ENCODE measurements at regions not wholly inside any gene's neighbourhood (a gene's known extent, or its start where the extent isn't known, plus 50 kb on each side); places are given as distances from the start of the nearest gene placed in this dataset.

DNA sequence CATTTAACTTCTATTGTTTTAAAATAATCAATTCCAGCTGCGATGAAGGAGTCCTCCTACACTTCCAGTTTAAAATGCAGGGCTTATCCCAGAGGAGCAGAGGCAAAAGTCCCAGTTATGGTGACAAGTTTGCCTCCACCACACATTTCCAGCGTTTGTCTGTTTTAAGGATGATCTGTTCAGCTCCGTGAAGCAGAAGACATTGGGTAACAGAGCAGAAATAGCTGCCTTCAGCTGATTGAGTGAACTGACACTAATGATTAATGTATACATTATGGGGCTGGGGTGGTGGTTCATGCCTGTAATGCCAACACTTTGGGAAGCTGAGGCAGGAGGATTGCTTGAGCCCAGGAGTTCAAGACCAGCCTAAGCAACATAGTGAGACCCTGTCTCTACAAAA lies 127.6 kb downstream of the HSD17B3 start:
- no peak overlapping the region for H3K4me3 ChIP-seq (ENCODE audit: low read length)
- no peaks in the 10 kb centered on the region for H3K36me3 ChIP-seq (ENCODE audit: insufficient read depth, low read length)
- no peaks in the 10 kb centered on the region for H3K9me3 ChIP-seq (ENCODE audit: low read length)
- H3F3A ChIP-seq (ENCODE audit: insufficient read depth, low read length, poor library complexity, severe bottlenecking) = no peaks in the 10 kb centered on the region
- H3K9ac ChIP-seq (ENCODE audit: low read length) = no peak overlapping the region
- TF ChIP-seq EP300 (conservative IDR thresholded peaks at IDR 0.05; ENCODE audit: poor library complexity, severe bottlenecking) = peak; percentile 33
- TF ChIP-seq EZH2 (IDR thresholded peaks at IDR 0.05; ENCODE audit: borderline replicate concordance, insufficient read depth, low read length, poor library complexity, severe bottlenecking) = no peak
- H3K27me3 ChIP-seq (ENCODE audit: insufficient read depth, low read depth, low read length) = no peaks in the 10 kb centered on the region
- H3K4me2 ChIP-seq (ENCODE audit: low read length) = no peak overlapping the region
- H3K27ac ChIP-seq (ENCODE audit: low read length) = no peak overlapping the region
- H3K9me2 ChIP-seq (ENCODE audit: insufficient read depth, low read length) = no peaks in the 10 kb centered on the region
- no peaks in the 10 kb centered on the region for H3K79me2 ChIP-seq (replicated peaks; ENCODE audit: insufficient read depth, low read length)
- no peaks in the 10 kb centered on the region for H4K20me1 ChIP-seq (ENCODE audit: insufficient read depth)
- no peak overlapping the region for H2AFZ ChIP-seq (ENCODE audit: low read depth, low read length)

DNA sequence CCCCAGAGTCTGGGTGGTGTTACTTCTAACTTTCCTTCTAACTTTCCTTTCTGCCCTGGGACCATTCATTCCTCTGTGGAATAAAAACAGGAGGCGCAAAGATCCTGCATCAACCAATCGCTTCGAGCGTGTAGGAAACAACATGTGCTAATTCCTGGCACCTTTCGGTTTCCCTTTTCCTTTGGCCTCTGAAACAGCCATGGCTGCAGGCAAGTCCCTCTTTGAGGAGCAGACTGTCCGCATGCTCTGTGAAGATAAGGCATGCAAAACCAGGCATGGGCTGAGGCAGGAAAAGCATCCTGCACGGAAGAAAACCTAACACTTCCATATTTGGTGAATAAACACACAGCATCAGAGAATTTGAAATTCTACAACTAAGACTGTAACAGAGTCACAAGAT lies 128.3 kb downstream of the HSD17B3 start:
- Histone ChIP-seq H3K9me2 (ENCODE audit: insufficient read depth, low read length) (no peaks in the 10 kb centered on the region), H3K9me3 (ENCODE audit: low read length) (no peaks in the 10 kb centered on the region), H3K36me3 (ENCODE audit: insufficient read depth, low read length) (no peaks in the 10 kb centered on the region), H3K27ac (ENCODE audit: low read length) (no peak overlapping the region), H3K9ac (ENCODE audit: low read length) (no peak overlapping the region), H2AFZ (ENCODE audit: low read depth, low read length) (no peak overlapping the region), H3K79me2 (replicated peaks; ENCODE audit: insufficient read depth, low read length) (no peaks in the 10 kb centered on the region), H3K4me2 (ENCODE audit: low read length) (no peak overlapping the region), H3K4me3 (ENCODE audit: low read length) (no peak overlapping the region), H3K27me3 (ENCODE audit: insufficient read depth, low read depth, low read length) (peaks cover 6% of the 10 kb centered on the region), H3F3A (ENCODE audit: insufficient read depth, low read length, poor library complexity, severe bottlenecking) (no peaks in the 10 kb centered on the region), H4K20me1 (ENCODE audit: insufficient read depth) (no peaks in the 10 kb centered on the region)
- TF ChIP-seq RAD21 (conservative IDR thresholded peaks at IDR 0.05) = no peak
- TF ChIP-seq TAF1 (IDR thresholded peaks at IDR 0.05; ENCODE audit: low read depth) = no peak

DNA sequence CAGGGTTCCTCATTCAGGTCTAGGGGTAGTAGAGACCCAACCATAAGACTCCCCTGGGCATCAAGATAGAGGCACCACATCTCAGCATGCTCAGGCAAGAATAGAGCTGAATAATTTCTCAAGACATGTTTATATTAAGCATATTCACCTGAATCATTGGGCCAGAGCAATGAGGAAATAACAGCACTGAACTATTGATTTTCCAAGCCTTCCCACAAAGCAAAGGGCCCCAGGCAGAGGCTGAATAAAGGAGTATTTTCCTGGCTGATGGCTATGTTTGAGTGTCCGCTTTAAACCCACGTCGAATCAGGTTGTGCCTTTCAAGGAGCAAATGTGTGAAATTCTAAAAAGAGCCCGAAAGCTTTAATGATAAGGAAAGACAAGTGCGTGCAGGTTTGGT lies 129.2 kb downstream of the HSD17B3 start:
- H3K4me2 ChIP-seq (ENCODE audit: low read length) = no peak overlapping the region
- no peak overlapping the region for H3K9ac ChIP-seq (ENCODE audit: low read length)
- H3K36me3 ChIP-seq (ENCODE audit: insufficient read depth, low read length) = no peaks in the 10 kb centered on the region
- H3K79me2 ChIP-seq (replicated peaks; ENCODE audit: insufficient read depth, low read length) = no peaks in the 10 kb centered on the region
- no peak overlapping the region for H3K27ac ChIP-seq (ENCODE audit: low read length)
- no peak overlapping the region for H2AFZ ChIP-seq (ENCODE audit: low read depth, low read length)
- H3F3A ChIP-seq (ENCODE audit: insufficient read depth, low read length, poor library complexity, severe bottlenecking) = no peaks in the 10 kb centered on the region
- H3K9me2 ChIP-seq (ENCODE audit: insufficient read depth, low read length) = no peaks in the 10 kb centered on the region
- no peaks in the 10 kb centered on the region for H4K20me1 ChIP-seq (ENCODE audit: insufficient read depth)
- H3K27me3 ChIP-seq (ENCODE audit: insufficient read depth, low read depth, low read length) = peaks cover 11% of the 10 kb centered on the region
- H3K4me3 ChIP-seq (ENCODE audit: low read length) = no peak overlapping the region
- TF ChIP-seq MXI1 (conservative IDR thresholded peaks at IDR 0.05; ENCODE audit: poor library complexity, severe bottlenecking) = no peak
- no peak for TF ChIP-seq TAF1 (IDR thresholded peaks at IDR 0.05; ENCODE audit: low read depth)
- TF ChIP-seq, protein P1, sequence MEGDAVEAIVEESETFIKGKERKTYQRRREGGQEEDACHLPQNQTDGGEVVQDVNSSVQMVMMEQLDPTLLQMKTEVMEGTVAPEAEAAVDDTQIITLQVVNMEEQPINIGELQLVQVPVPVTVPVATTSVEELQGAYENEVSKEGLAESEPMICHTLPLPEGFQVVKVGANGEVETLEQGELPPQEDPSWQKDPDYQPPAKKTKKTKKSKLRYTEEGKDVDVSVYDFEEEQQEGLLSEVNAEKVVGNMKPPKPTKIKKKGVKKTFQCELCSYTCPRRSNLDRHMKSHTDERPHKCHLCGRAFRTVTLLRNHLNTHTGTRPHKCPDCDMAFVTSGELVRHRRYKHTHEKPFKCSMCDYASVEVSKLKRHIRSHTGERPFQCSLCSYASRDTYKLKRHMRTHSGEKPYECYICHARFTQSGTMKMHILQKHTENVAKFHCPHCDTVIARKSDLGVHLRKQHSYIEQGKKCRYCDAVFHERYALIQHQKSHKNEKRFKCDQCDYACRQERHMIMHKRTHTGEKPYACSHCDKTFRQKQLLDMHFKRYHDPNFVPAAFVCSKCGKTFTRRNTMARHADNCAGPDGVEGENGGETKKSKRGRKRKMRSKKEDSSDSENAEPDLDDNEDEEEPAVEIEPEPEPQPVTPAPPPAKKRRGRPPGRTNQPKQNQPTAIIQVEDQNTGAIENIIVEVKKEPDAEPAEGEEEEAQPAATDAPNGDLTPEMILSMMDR (IDR thresholded peaks at IDR 0.05; ENCODE audit: poor library complexity, severe bottlenecking) = no peak
- no peak for TF ChIP-seq SMC3 (conservative IDR thresholded peaks at IDR 0.05; ENCODE audit: poor library complexity)
- no peak for TF ChIP-seq EP300 (conservative IDR thresholded peaks at IDR 0.05; ENCODE audit: poor library complexity, severe bottlenecking)
- no peak for TF ChIP-seq RAD21 (conservative IDR thresholded peaks at IDR 0.05)
- TF ChIP-seq, protein P2, sequence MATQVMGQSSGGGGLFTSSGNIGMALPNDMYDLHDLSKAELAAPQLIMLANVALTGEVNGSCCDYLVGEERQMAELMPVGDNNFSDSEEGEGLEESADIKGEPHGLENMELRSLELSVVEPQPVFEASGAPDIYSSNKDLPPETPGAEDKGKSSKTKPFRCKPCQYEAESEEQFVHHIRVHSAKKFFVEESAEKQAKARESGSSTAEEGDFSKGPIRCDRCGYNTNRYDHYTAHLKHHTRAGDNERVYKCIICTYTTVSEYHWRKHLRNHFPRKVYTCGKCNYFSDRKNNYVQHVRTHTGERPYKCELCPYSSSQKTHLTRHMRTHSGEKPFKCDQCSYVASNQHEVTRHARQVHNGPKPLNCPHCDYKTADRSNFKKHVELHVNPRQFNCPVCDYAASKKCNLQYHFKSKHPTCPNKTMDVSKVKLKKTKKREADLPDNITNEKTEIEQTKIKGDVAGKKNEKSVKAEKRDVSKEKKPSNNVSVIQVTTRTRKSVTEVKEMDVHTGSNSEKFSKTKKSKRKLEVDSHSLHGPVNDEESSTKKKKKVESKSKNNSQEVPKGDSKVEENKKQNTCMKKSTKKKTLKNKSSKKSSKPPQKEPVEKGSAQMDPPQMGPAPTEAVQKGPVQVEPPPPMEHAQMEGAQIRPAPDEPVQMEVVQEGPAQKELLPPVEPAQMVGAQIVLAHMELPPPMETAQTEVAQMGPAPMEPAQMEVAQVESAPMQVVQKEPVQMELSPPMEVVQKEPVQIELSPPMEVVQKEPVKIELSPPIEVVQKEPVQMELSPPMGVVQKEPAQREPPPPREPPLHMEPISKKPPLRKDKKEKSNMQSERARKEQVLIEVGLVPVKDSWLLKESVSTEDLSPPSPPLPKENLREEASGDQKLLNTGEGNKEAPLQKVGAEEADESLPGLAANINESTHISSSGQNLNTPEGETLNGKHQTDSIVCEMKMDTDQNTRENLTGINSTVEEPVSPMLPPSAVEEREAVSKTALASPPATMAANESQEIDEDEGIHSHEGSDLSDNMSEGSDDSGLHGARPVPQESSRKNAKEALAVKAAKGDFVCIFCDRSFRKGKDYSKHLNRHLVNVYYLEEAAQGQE (IDR thresholded peaks at IDR 0.05; ENCODE audit: borderline replicate concordance) = no peak
- no peak for TF ChIP-seq EZH2 (IDR thresholded peaks at IDR 0.05; ENCODE audit: borderline replicate concordance, insufficient read depth, low read length, poor library complexity, severe bottlenecking)
- TF ChIP-seq POLR2AphosphoS5 (IDR thresholded peaks at IDR 0.05) = no peak
- H3K9me3 ChIP-seq (ENCODE audit: low read length) = no peaks in the 10 kb centered on the region

All from neural cell (in vitro differentiated cells).